Chondrocyte (in vitro differentiated cells): ENCODE measurements at regions not wholly inside any gene's neighbourhood (a gene's known extent, or its start where the extent isn't known, plus 50 kb on each side); places are given as distances from the start of the nearest gene placed in this dataset.

ENCODE experiments used
- DNase-seq: peaks from one replicate; pipeline ENCODE4 v3.0.0; 2021; ENCODE audit warnings: mixed read lengths, low spot score
- H3K27ac Mint-ChIP-seq: one replicate; pipeline ENCODE4 v1.8.0; 2021; ENCODE audit warnings: mild to moderate bottlenecking, moderate library complexity, mixed read lengths; ENCODE audit not compliant: unreplicated experiment
- H3K27me3 Mint-ChIP-seq: 2 replicates; pipeline ENCODE4 v1.8.0; 2021; ENCODE audit warnings: low read depth, mixed read lengths
- H3K36me3 Mint-ChIP-seq: 2 replicates; pipeline ENCODE4 v1.8.0; 2021; ENCODE audit warnings: low read depth, mixed read lengths
- H3K4me1 Mint-ChIP-seq: 2 replicates; pipeline ENCODE4 v1.8.0; 2021; ENCODE audit warnings: low read depth, mild to moderate bottlenecking, mixed read lengths
- H3K4me3 Mint-ChIP-seq: one replicate; pipeline ENCODE4 v1.8.0; 2021; ENCODE audit warnings: mild to moderate bottlenecking, moderate library complexity, mixed read lengths; ENCODE audit not compliant: unreplicated experiment
- H3K9me3 Mint-ChIP-seq: 2 replicates; pipeline ENCODE4 v1.8.0; 2021; ENCODE audit warnings: low read depth, mixed read lengths
- TF ChIP-seq, protein P1 (sequence below): fragments of 200-600 bp; sonication (generic); IDR thresholded peaks from 2 replicates; pipeline ENCODE4 v1.5.0; 2021; ENCODE audit warnings: antibody characterized with exemption, mild to moderate bottlenecking, moderate library complexity

- no peaks in the 10 kb centered on the region for H3K27me3 Mint-ChIP-seq
- no peak for DNase-seq
- H3K36me3 Mint-ChIP-seq = peaks cover 4% of the 10 kb centered on the region
- H3K4me3 Mint-ChIP-seq = no peak overlapping the region
- peaks cover 20% of the 10 kb centered on the region for H3K4me1 Mint-ChIP-seq
- TF ChIP-seq, protein P1, sequence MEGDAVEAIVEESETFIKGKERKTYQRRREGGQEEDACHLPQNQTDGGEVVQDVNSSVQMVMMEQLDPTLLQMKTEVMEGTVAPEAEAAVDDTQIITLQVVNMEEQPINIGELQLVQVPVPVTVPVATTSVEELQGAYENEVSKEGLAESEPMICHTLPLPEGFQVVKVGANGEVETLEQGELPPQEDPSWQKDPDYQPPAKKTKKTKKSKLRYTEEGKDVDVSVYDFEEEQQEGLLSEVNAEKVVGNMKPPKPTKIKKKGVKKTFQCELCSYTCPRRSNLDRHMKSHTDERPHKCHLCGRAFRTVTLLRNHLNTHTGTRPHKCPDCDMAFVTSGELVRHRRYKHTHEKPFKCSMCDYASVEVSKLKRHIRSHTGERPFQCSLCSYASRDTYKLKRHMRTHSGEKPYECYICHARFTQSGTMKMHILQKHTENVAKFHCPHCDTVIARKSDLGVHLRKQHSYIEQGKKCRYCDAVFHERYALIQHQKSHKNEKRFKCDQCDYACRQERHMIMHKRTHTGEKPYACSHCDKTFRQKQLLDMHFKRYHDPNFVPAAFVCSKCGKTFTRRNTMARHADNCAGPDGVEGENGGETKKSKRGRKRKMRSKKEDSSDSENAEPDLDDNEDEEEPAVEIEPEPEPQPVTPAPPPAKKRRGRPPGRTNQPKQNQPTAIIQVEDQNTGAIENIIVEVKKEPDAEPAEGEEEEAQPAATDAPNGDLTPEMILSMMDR = no peak
- H3K9me3 Mint-ChIP-seq = peaks cover 22% of the 10 kb centered on the region
- no peak overlapping the region for H3K27ac Mint-ChIP-seq
Measured at GRCh38 chr13:84418041-84418440, 535.8 kb upstream of the SLITRK1 start.

DNA sequence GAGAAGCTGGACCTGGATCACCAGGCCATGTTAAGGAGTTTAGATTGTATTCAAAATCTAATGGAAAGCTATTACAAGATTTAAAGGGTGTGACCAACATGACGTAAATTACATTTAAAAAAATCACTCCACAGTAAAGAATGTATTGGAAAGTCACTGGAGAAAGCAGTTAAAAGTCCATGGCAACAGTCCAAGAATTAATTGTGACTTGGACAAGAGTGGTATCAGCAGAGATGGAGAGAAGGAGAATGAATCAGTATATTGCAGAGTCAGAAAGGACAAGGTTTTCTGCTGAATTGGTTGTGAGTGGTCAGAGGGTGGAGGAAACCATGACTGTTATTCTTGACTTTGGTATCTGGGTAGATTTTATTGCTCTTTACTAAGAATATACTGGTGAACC, 535.1 kb upstream of the SLITRK1 start:
- Mint-ChIP-seq H3K4me1 (peaks cover 24% of the 10 kb centered on the region), H3K27ac (no peak overlapping the region), H3K4me3 (no peak overlapping the region), H3K36me3 (peaks cover 4% of the 10 kb centered on the region), H3K27me3 (no peaks in the 10 kb centered on the region), H3K9me3 (peaks cover 22% of the 10 kb centered on the region)
- DNase-seq = no peak
- TF ChIP-seq, protein P1 = no peak

- Mint-ChIP-seq H3K4me1 (peaks cover 24% of the 10 kb centered on the region), H3K27ac (no peak overlapping the region), H3K4me3 (no peak overlapping the region), H3K27me3 (no peaks in the 10 kb centered on the region), H3K9me3 (peaks cover 15% of the 10 kb centered on the region), H3K36me3 (peaks cover 2% of the 10 kb centered on the region)
- DNase-seq = no peak
- TF ChIP-seq, protein P1 = no peak
Measured at GRCh38 chr13:84413016-84413415, 530.7 kb upstream of the SLITRK1 start.

DNA sequence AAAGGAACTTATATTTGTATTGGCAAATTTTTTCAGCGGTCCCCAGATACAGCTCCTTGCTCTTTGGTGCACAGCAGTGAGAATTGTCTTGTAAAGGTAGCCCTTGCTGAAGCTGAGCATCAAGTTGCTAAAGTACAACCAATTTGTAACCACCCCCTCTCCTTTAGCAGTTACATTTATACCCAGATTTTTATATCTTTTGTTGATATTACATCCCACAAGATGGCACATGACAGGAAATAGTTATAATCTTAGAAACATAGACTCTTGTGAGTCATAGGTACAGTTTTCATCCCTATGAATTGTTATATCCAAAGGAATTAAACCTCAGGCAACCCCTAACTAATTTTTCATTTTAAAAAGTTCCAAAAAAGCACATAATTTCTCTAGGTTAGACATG, 523.0 kb upstream of the SLITRK1 start:
- H3K4me1 Mint-ChIP-seq = peaks cover 16% of the 10 kb centered on the region
- H3K27ac Mint-ChIP-seq = peak overlapping the region; percentile 29
- TF ChIP-seq, protein P1 = no peak
- H3K4me3 Mint-ChIP-seq = no peak overlapping the region
- H3K9me3 Mint-ChIP-seq = peaks cover 17% of the 10 kb centered on the region
- no peak for DNase-seq
- no peaks in the 10 kb centered on the region for H3K36me3 Mint-ChIP-seq
- H3K27me3 Mint-ChIP-seq = no peaks in the 10 kb centered on the region

DNA sequence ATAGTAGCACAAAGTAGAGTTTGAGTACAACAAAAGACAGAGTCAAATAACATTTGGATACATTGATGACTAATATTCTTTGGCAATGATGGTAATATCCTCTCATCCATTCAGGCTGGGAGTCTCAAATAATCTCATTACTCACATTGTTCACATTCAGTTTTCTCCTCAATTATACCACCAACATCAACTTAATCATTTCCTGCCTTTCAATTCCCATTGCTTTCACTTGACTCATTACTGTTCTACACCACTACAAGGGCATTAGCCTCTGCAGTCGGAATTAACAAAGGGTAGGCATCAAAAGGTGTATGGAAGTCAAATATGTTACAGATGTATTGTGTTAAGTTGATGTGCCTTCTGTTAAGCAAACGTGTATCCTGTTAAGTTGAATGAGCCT, 518.4 kb upstream of the SLITRK1 start:
- H3K27me3 Mint-ChIP-seq = no peaks in the 10 kb centered on the region
- no peak for DNase-seq
- H3K36me3 Mint-ChIP-seq = no peaks in the 10 kb centered on the region
- peaks cover 21% of the 10 kb centered on the region for H3K4me1 Mint-ChIP-seq
- TF ChIP-seq, protein P1 = no peak
- H3K9me3 Mint-ChIP-seq = peaks cover 12% of the 10 kb centered on the region
- H3K27ac Mint-ChIP-seq = no peak overlapping the region
- H3K4me3 Mint-ChIP-seq = no peak overlapping the region
